ENCODE measurements at regions not wholly inside any gene's neighbourhood (a gene's known extent, or its start where the extent isn't known, plus 50 kb on each side); places are given as distances from the start of the nearest gene placed in this dataset.

GRCh38 chr6:74070091-74070490 is 374.1 kb downstream of the CD109 start:
- Histone ChIP-seq H3K9me3 (ENCODE audit: control insufficient read depth in 2 of 3, low read length in 3 of 3) (no peaks in the 10 kb centered on the region), H3K27me3 (ENCODE audit: control insufficient read depth in 2 of 2, insufficient read depth in 2 of 2, low read length in 2 of 2) (no peaks in the 10 kb centered on the region), H3K27ac (ENCODE audit: low read depth, low read length) (no peak overlapping the region), H3K36me3 (ENCODE audit: control insufficient read depth in 2 of 3, insufficient read depth in 3 of 3, low read length in 3 of 3) (no peaks in the 10 kb centered on the region), H3K4me1 (ENCODE audit: control insufficient read depth in 2 of 2, insufficient read depth in 2 of 2, low read length in 2 of 2) (no peaks in the 10 kb centered on the region), H3K4me3 (ENCODE audit: low read length) (no peak overlapping the region)
- H3K36me3 Mint-ChIP-seq: no peaks in the 10 kb centered on the region
- intact Hi-C loops (cut with micrococcal nuclease): no loop called here
- no peaks in the 10 kb centered on the region for H3K4me1 Mint-ChIP-seq
- H3K4me3 Mint-ChIP-seq: no peak overlapping the region
- peaks cover 0 to 7% (median 0%) of the 10 kb centered on the region in 11 donors for H3K9me3 Mint-ChIP-seq
- ATAC-seq (no peak), DNase-seq (no peak)
- H3K27ac Mint-ChIP-seq: no peak overlapping the region
- CTCF ChIA-PET: no interaction called here
- peaks cover 0 to 12% (median 5%) of the 10 kb centered on the region in 5 donors for H3K27me3 Mint-ChIP-seq
- POLR2A ChIA-PET: no interaction called here

GRCh38 chr6:74069089-74069581 is 373.1 kb downstream of the CD109 start:
- Histone ChIP-seq H3K4me1 (ENCODE audit: control insufficient read depth in 2 of 2, insufficient read depth in 2 of 2, low read length in 2 of 2) (no peaks in the 10 kb centered on the region), H3K27ac (ENCODE audit: low read depth, low read length) (no peak overlapping the region), H3K36me3 (ENCODE audit: control insufficient read depth in 2 of 3, insufficient read depth in 3 of 3, low read length in 3 of 3) (no peaks in the 10 kb centered on the region), H3K9me3 (ENCODE audit: control insufficient read depth in 2 of 3, low read length in 3 of 3) (no peaks in the 10 kb centered on the region), H3K4me3 (ENCODE audit: low read length) (no peak overlapping the region), H3K27me3 (ENCODE audit: control insufficient read depth in 2 of 2, insufficient read depth in 2 of 2, low read length in 2 of 2) (no peaks in the 10 kb centered on the region)
- DNase-seq (no peak), ATAC-seq (no peak)
- Mint-ChIP-seq H3K4me3 (no peak overlapping the region), H3K9me3 (peaks cover 0 to 7% (median 0%) of the 10 kb centered on the region in 11 donors), H3K4me1 (no peaks in the 10 kb centered on the region), H3K27ac (no peak overlapping the region), H3K36me3 (no peaks in the 10 kb centered on the region), H3K27me3 (peaks cover 0 to 12% (median 5%) of the 10 kb centered on the region in 5 donors)
- CTCF ChIA-PET: no interaction called here
- POLR2A ChIA-PET: no interaction called here
- intact Hi-C loops (cut with micrococcal nuclease): no loop called here

- H3K36me3 Mint-ChIP-seq: no peaks in the 10 kb centered on the region
These were observed 370.3 kb downstream of the CD109 start for GRCh38 chr6:74066168-74066871.

GRCh38 chr6:74065705-74066104 is 369.7 kb downstream of the CD109 start:
- Mint-ChIP-seq H3K27ac (no peak overlapping the region), H3K9me3 (peaks cover 0 to 7% (median 0%) of the 10 kb centered on the region in 11 donors), H3K27me3 (peaks cover 0 to 12% (median 5%) of the 10 kb centered on the region in 5 donors), H3K4me1 (no peaks in the 10 kb centered on the region), H3K36me3 (no peaks in the 10 kb centered on the region), H3K4me3 (no peak overlapping the region)
- Histone ChIP-seq H3K4me1 (ENCODE audit: control insufficient read depth in 2 of 2, insufficient read depth in 2 of 2, low read length in 2 of 2) (no peaks in the 10 kb centered on the region), H3K9me3 (ENCODE audit: control insufficient read depth in 2 of 3, low read length in 3 of 3) (no peaks in the 10 kb centered on the region), H3K27me3 (ENCODE audit: control insufficient read depth in 2 of 2, insufficient read depth in 2 of 2, low read length in 2 of 2) (no peaks in the 10 kb centered on the region), H3K27ac (ENCODE audit: low read depth, low read length) (no peak overlapping the region), H3K36me3 (ENCODE audit: control insufficient read depth in 2 of 3, insufficient read depth in 3 of 3, low read length in 3 of 3) (no peaks in the 10 kb centered on the region), H3K4me3 (ENCODE audit: low read length) (no peak overlapping the region)
- CTCF ChIA-PET: no interaction called here
- POLR2A ChIA-PET: no interaction called here
- ATAC-seq: no peak
- no peak for DNase-seq
- intact Hi-C loops (cut with micrococcal nuclease): no loop called here

More at GRCh38 chr6:74066168-74066871, 370.3 kb downstream of the CD109 start:
- Histone ChIP-seq H3K4me3 (ENCODE audit: low read length) (no peak overlapping the region), H3K9me3 (ENCODE audit: control insufficient read depth in 2 of 3, low read length in 3 of 3) (no peaks in the 10 kb centered on the region), H3K36me3 (ENCODE audit: control insufficient read depth in 2 of 3, insufficient read depth in 3 of 3, low read length in 3 of 3) (no peaks in the 10 kb centered on the region), H3K4me1 (ENCODE audit: control insufficient read depth in 2 of 2, insufficient read depth in 2 of 2, low read length in 2 of 2) (no peaks in the 10 kb centered on the region), H3K27ac (ENCODE audit: low read depth, low read length) (no peak overlapping the region), H3K27me3 (ENCODE audit: control insufficient read depth in 2 of 2, insufficient read depth in 2 of 2, low read length in 2 of 2) (no peaks in the 10 kb centered on the region)
- H3K27me3 Mint-ChIP-seq: peaks cover 0 to 12% (median 5%) of the 10 kb centered on the region in 5 donors
- H3K27ac Mint-ChIP-seq: no peak overlapping the region
- H3K4me1 Mint-ChIP-seq: no peaks in the 10 kb centered on the region
- peaks cover 0 to 7% (median 0%) of the 10 kb centered on the region in 11 donors for H3K9me3 Mint-ChIP-seq
- DNase-seq (no peak), ATAC-seq (no peak)
- POLR2A ChIA-PET: no interaction called here
- CTCF ChIA-PET: no interaction called here
- no peak overlapping the region for H3K4me3 Mint-ChIP-seq
- intact Hi-C loops (cut with micrococcal nuclease): no loop called here

- ChIA-PET CTCF (no interaction called here), POLR2A (no interaction called here)
- H3K36me3 ChIP-seq (ENCODE audit: control insufficient read depth in 2 of 3, insufficient read depth in 3 of 3, low read length in 3 of 3): no peaks in the 10 kb centered on the region
These were observed 367.4 kb downstream of the CD109 start for GRCh38 chr6:74063391-74063790.

GRCh38 chr6:74061201-74061600 is 365.2 kb downstream of the CD109 start:
- CTCF ChIA-PET: no interaction called here
- POLR2A ChIA-PET: no interaction called here
- no peaks in the 10 kb centered on the region for H3K4me1 ChIP-seq (ENCODE audit: control insufficient read depth in 2 of 2, insufficient read depth in 2 of 2, low read length in 2 of 2)
- no peak overlapping the region for H3K4me3 ChIP-seq (ENCODE audit: low read length)
- ATAC-seq (no peak), DNase-seq (no peak)
- H3K36me3 Mint-ChIP-seq: no peaks in the 10 kb centered on the region
- H3K9me3 Mint-ChIP-seq: peaks cover 0 to 9% (median 0%) of the 10 kb centered on the region in 11 donors
- intact Hi-C loops (cut with micrococcal nuclease): no loop called here
- no peak overlapping the region for H3K27ac Mint-ChIP-seq
- H3K27ac ChIP-seq (ENCODE audit: low read depth, low read length): no peak overlapping the region
- no peaks in the 10 kb centered on the region for H3K27me3 Mint-ChIP-seq
- H3K27me3 ChIP-seq (ENCODE audit: control insufficient read depth in 2 of 2, insufficient read depth in 2 of 2, low read length in 2 of 2): no peaks in the 10 kb centered on the region
- H3K36me3 ChIP-seq (ENCODE audit: control insufficient read depth in 2 of 3, insufficient read depth in 3 of 3, low read length in 3 of 3): no peaks in the 10 kb centered on the region
- no peak overlapping the region for H3K4me3 Mint-ChIP-seq
- H3K4me1 Mint-ChIP-seq: no peaks in the 10 kb centered on the region
- H3K9me3 ChIP-seq (ENCODE audit: control insufficient read depth in 2 of 3, low read length in 3 of 3): no peaks in the 10 kb centered on the region

More at GRCh38 chr6:74063391-74063790, 367.4 kb downstream of the CD109 start:
- Histone ChIP-seq H3K9me3 (ENCODE audit: control insufficient read depth in 2 of 3, low read length in 3 of 3) (no peaks in the 10 kb centered on the region), H3K4me3 (ENCODE audit: low read length) (no peak overlapping the region), H3K4me1 (ENCODE audit: control insufficient read depth in 2 of 2, insufficient read depth in 2 of 2, low read length in 2 of 2) (no peaks in the 10 kb centered on the region), H3K27me3 (ENCODE audit: control insufficient read depth in 2 of 2, insufficient read depth in 2 of 2, low read length in 2 of 2) (no peaks in the 10 kb centered on the region), H3K27ac (ENCODE audit: low read depth, low read length) (no peak overlapping the region)
- no peak overlapping the region for H3K4me3 Mint-ChIP-seq
- DNase-seq (no peak), ATAC-seq (no peak)
- intact Hi-C loops (cut with micrococcal nuclease): no loop called here
- no peak overlapping the region for H3K27ac Mint-ChIP-seq
- H3K27me3 Mint-ChIP-seq: peaks cover 0 to 5% (median 0%) of the 10 kb centered on the region in 5 donors
- no peaks in the 10 kb centered on the region for H3K36me3 Mint-ChIP-seq
- peaks cover 0 to 11% (median 0%) of the 10 kb centered on the region in 11 donors for H3K9me3 Mint-ChIP-seq
- no peaks in the 10 kb centered on the region for H3K4me1 Mint-ChIP-seq

- CTCF ChIA-PET: no interaction called here
- Mint-ChIP-seq H3K27ac (no peak overlapping the region), H3K36me3 (no peaks in the 10 kb centered on the region), H3K9me3 (peaks cover 0 to 13% (median 0%) of the 10 kb centered on the region in 11 donors), H3K27me3 (no peaks in the 10 kb centered on the region), H3K4me3 (no peak overlapping the region), H3K4me1 (no peaks in the 10 kb centered on the region)
- Histone ChIP-seq H3K4me1 (ENCODE audit: control insufficient read depth in 2 of 2, insufficient read depth in 2 of 2, low read length in 2 of 2) (no peaks in the 10 kb centered on the region), H3K27me3 (ENCODE audit: control insufficient read depth in 2 of 2, insufficient read depth in 2 of 2, low read length in 2 of 2) (no peaks in the 10 kb centered on the region), H3K9me3 (ENCODE audit: control insufficient read depth in 2 of 3, low read length in 3 of 3) (no peaks in the 10 kb centered on the region), H3K4me3 (ENCODE audit: low read length) (no peak overlapping the region), H3K36me3 (ENCODE audit: control insufficient read depth in 2 of 3, insufficient read depth in 3 of 3, low read length in 3 of 3) (no peaks in the 10 kb centered on the region), H3K27ac (ENCODE audit: low read depth, low read length) (no peak overlapping the region)
- no peak for ATAC-seq
- no peak for DNase-seq
- POLR2A ChIA-PET: no interaction called here
- intact Hi-C loops (cut with micrococcal nuclease): no loop called here
These were observed 364.4 kb downstream of the CD109 start for GRCh38 chr6:74060354-74060753.

All from naive thymus-derived CD4-positive, alpha-beta T cell (primary cell).